Neural cell (in vitro differentiated cells): ENCODE measurements at regions not wholly inside any gene's neighbourhood (a gene's known extent, or its start where the extent isn't known, plus 50 kb on each side); places are given as distances from the start of the nearest gene placed in this dataset.

Experiments
- H2AFZ ChIP-seq: fragments of 200-600, 300-800 bp; sonication (generic), shearing (Covaris generic); 2 replicates; pipeline ENCODE4 v1.6.0; 2014; ENCODE audit warnings: low read depth, mild to moderate bottlenecking, antibody characterized with exemption, low read length, moderate library complexity
- H3F3A ChIP-seq: fragments of 200-600 bp; shearing (Covaris generic); 2 replicates; pipeline ENCODE4 v1.6.1; 2016; ENCODE audit warnings: mild to moderate bottlenecking, moderate library complexity, mixed read lengths, antibody characterized with exemption, low read length; ENCODE audit not compliant: insufficient read depth, poor library complexity, severe bottlenecking
- H3K27ac ChIP-seq: fragments of 200-600, 300-800 bp; sonication (generic), shearing (Covaris generic); 2 replicates; pipeline ENCODE4 v1.5.1; 2014; ENCODE audit warnings: mild to moderate bottlenecking, low read length, moderate library complexity
- H3K27me3 ChIP-seq: fragments of 300-800, 200-600 bp; sonication (generic), shearing (Covaris generic); 2 replicates; pipeline ENCODE4 v1.6.0; 2014; ENCODE audit warnings: mild to moderate bottlenecking, low read depth, low read length, moderate library complexity; ENCODE audit not compliant: insufficient read depth
- H3K36me3 ChIP-seq: fragments of 300-800, 200-600 bp; sonication (generic), shearing (Covaris generic); 2 replicates; pipeline ENCODE4 v1.5.1; 2014; ENCODE audit warnings: mild to moderate bottlenecking, antibody characterized with exemption, low read length, moderate library complexity; ENCODE audit not compliant: insufficient read depth
- H3K4me2 ChIP-seq: fragments of 300-800, 200-600 bp; sonication (generic), shearing (Covaris generic); 2 replicates; pipeline ENCODE4 v1.6.0; 2014; ENCODE audit warnings: mild to moderate bottlenecking, low read length
- H3K4me3 ChIP-seq: fragments of 300-800, 200-600 bp; sonication (generic), shearing (Covaris generic); 2 replicates; pipeline ENCODE4 v1.5.1; 2014; ENCODE audit warnings: mild to moderate bottlenecking, low read length, moderate library complexity
- H3K79me2 ChIP-seq: fragments of 200-600 bp; shearing (Covaris generic); replicated peaks from 2 replicates; pipeline ENCODE4 v1.6.0; 2014; ENCODE audit warnings: mild to moderate bottlenecking, low read length, moderate library complexity; ENCODE audit not compliant: insufficient read depth
- H3K9ac ChIP-seq: fragments of 300-800, 200-600 bp; sonication (generic), shearing (Covaris generic); 2 replicates; pipeline ENCODE4 v1.6.1; 2016; ENCODE audit warnings: mild to moderate bottlenecking, low read length, mixed read lengths
- H3K9me2 ChIP-seq: fragments of 200-600 bp; shearing (Covaris generic); 2 replicates; pipeline ENCODE4 v1.6.1; 2016; ENCODE audit warnings: mild to moderate bottlenecking, low read length, mixed read lengths; ENCODE audit not compliant: insufficient read depth
- H3K9me3 ChIP-seq: fragments of 200-600, 300-800 bp; sonication (generic), shearing (Covaris generic); 2 replicates; pipeline ENCODE4 v1.6.1; 2016; ENCODE audit warnings: mild to moderate bottlenecking, mixed run types, low read length, moderate library complexity, mixed read lengths
- H4K20me1 ChIP-seq: fragments of 200-600 bp; shearing (Covaris generic); 2 replicates; pipeline ENCODE4 v1.6.1; 2016; ENCODE audit warnings: mild to moderate bottlenecking, mixed run types; ENCODE audit not compliant: insufficient read depth
- EP300 ChIP-seq: fragments of 450-650 bp; conservative IDR thresholded peaks from 2 replicates; pipeline ENCODE4 v1.6.1; 2014; ENCODE audit warnings: antibody characterized with exemption, mild to moderate bottlenecking, moderate library complexity; ENCODE audit not compliant: poor library complexity, severe bottlenecking
- RAD21 ChIP-seq: fragments of 450-650 bp; conservative IDR thresholded peaks from 2 replicates; pipeline ENCODE4 v1.6.1; 2014; ENCODE audit warnings: antibody characterized with exemption, mild to moderate bottlenecking, moderate library complexity
- REST ChIP-seq: IDR thresholded peaks from 2 replicates; pipeline ENCODE4 v1.6.1; 2012; ENCODE audit warnings: borderline replicate concordance
- TAF1 ChIP-seq: IDR thresholded peaks from 2 replicates; pipeline ENCODE4 v1.6.1; 2012; ENCODE audit warnings: low read depth
- TF ChIP-seq, protein P1 (sequence below): fragments of 450-650 bp; IDR thresholded peaks from 2 replicates; pipeline ENCODE4 v1.5.1; 2014; ENCODE audit warnings: antibody characterized with exemption, mild to moderate bottlenecking, moderate library complexity; ENCODE audit not compliant: poor library complexity, severe bottlenecking

- Histone ChIP-seq H3K27me3 (no peaks in the 10 kb centered on the region), H3K27ac (no peak overlapping the region)
Observed at GRCh38 chr10:61139592-61139953, 195.6 kb upstream of the RHOBTB1 start.

DNA sequence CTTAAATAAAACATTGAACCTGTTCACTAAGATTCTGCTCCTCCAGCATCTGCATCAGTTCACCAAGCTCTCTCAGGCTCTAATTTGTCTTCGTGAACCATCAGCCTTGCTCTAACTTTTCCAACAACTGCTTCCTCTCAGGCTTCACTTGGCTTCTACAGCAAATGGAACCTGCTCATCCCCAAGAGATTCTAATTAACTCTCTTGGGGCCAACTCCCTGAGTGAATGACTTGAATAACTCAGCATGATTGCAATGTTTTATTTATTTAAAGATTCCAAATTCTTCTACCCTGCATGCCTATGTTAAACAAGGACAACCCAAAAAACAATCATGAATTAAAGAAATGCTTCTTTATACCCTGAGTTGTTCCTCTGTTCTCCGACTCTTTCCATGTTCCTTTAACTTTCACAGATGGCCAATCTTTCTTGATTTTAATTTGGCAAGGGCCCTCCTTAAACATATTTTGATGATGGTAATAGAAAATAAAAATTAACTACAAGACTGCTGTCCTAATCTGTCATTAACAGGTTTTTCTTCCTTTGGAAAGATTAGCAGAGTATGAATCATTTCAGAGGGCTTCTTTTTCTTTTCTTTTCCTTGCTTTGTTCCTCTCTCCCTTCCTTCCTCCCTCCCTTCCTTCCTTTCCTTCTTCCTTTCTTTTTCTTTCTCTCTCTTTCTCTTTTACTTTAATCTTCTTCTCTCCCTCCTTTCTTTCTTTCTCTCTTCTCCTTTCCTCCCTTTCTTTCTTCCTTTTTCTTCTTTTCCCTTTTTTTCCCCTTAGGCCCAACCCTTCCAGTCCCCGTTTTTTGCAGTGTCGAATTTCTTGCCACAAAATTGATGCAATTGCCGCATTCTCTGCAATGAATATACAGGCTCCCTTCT, 195.0 kb upstream of the RHOBTB1 start:
- H3K27ac ChIP-seq, result no peak overlapping the region
- no peak overlapping the region for H3K9ac ChIP-seq
- no peaks in the 10 kb centered on the region for H3F3A ChIP-seq
- no peaks in the 10 kb centered on the region for H3K9me2 ChIP-seq
- no peak overlapping the region for H3K4me3 ChIP-seq
- H4K20me1 ChIP-seq, result no peaks in the 10 kb centered on the region
- H3K9me3 ChIP-seq, result no peaks in the 10 kb centered on the region
- H3K27me3 ChIP-seq, result no peaks in the 10 kb centered on the region
- no peak overlapping the region for H2AFZ ChIP-seq
- no peak for TF ChIP-seq EP300
- TF ChIP-seq RAD21, result no peak
- TF ChIP-seq TAF1, result no peak
- TF ChIP-seq, protein P1, sequence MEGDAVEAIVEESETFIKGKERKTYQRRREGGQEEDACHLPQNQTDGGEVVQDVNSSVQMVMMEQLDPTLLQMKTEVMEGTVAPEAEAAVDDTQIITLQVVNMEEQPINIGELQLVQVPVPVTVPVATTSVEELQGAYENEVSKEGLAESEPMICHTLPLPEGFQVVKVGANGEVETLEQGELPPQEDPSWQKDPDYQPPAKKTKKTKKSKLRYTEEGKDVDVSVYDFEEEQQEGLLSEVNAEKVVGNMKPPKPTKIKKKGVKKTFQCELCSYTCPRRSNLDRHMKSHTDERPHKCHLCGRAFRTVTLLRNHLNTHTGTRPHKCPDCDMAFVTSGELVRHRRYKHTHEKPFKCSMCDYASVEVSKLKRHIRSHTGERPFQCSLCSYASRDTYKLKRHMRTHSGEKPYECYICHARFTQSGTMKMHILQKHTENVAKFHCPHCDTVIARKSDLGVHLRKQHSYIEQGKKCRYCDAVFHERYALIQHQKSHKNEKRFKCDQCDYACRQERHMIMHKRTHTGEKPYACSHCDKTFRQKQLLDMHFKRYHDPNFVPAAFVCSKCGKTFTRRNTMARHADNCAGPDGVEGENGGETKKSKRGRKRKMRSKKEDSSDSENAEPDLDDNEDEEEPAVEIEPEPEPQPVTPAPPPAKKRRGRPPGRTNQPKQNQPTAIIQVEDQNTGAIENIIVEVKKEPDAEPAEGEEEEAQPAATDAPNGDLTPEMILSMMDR, result no peak
- no peak for TF ChIP-seq REST
- no peaks in the 10 kb centered on the region for H3K79me2 ChIP-seq
- no peak overlapping the region for H3K4me2 ChIP-seq
- H3K36me3 ChIP-seq, result no peaks in the 10 kb centered on the region

More at GRCh38 chr10:61139592-61139953, 195.6 kb upstream of the RHOBTB1 start:
- H2AFZ ChIP-seq, result no peak overlapping the region
- no peaks in the 10 kb centered on the region for H4K20me1 ChIP-seq
- no peaks in the 10 kb centered on the region for H3F3A ChIP-seq
- H3K9me2 ChIP-seq, result no peaks in the 10 kb centered on the region
- no peak overlapping the region for H3K4me2 ChIP-seq
- H3K9ac ChIP-seq, result no peak overlapping the region
- H3K4me3 ChIP-seq, result no peak overlapping the region
- H3K9me3 ChIP-seq, result no peaks in the 10 kb centered on the region
- H3K36me3 ChIP-seq, result no peaks in the 10 kb centered on the region
- H3K79me2 ChIP-seq, result no peaks in the 10 kb centered on the region
- TF ChIP-seq, protein P1, result no peak
- TF ChIP-seq REST, result no peak
- TF ChIP-seq TAF1, result no peak
